GM20431 (cell line): ENCODE measurements at regions not wholly inside any gene's neighbourhood (a gene's known extent, or its start where the extent isn't known, plus 50 kb on each side); places are given as distances from the start of the nearest gene placed in this dataset.

Experiments used
- in situ Hi-C: fragments of 300-500 bp; cut with MseI, MboI; formaldehyde crosslinking; loops from one replicate; pipeline ENCODE4 v1.15.0; 2020; ENCODE audit warnings: low sequenced_read_pairs; ENCODE audit not compliant: unreplicated experiment

GRCh38 chr22:48144318-48144717, 1381.9 kb downstream of the TBC1D22A start:
- in situ Hi-C loops, result no loop called here

DNA sequence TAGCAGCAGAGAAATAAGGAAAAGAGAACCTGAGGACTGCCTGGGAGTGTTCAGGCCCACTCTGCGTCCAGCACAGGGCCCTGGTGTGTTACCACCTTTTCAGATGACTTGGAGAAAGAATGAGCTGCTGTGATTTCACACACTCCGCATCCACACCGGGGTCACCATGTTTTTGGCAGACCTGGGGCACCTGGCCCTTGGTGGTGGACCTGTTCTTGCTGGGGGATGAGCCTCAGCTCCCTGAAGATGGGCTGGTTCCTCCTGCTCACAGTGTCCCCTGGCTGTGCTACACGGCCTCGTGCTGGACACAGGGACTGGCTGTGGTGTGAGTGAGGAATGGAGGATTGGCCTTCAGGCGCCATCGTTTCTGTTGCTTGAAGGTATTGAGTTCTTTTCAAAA, 1381.4 kb downstream of the TBC1D22A start:
- in situ Hi-C loops, result no loop called here

GRCh38 chr22:48142388-48142787, 1379.9 kb downstream of the TBC1D22A start:
- in situ Hi-C loops, result no loop called here

DNA sequence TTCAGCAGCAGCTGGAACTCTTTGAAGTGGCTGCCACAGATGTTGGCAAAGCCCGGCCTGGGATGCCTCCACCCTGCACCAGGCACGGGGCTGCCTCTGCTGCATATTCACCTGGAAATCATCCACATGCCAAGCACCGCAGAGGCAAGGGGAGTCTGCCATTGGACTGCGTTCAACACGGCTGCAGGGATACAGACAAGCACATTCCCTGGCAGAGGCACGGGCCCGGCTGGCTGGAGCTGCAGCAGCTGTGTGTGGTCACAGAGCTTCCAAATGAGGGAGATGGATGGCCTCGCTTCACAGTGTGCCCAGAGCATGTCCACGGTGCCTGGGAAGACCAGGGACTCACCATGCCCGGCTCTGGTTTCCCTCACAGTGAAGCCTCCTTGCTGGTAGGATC, 1378.9 kb downstream of the TBC1D22A start:
- in situ Hi-C loops, result no loop called here

- in situ Hi-C loops, result no loop called here
Measured at GRCh38 chr22:48140261-48140813, 1377.9 kb downstream of the TBC1D22A start.

GRCh38 chr22:48139776-48140175, 1377.3 kb downstream of the TBC1D22A start:
- in situ Hi-C loops, result no loop called here

DNA sequence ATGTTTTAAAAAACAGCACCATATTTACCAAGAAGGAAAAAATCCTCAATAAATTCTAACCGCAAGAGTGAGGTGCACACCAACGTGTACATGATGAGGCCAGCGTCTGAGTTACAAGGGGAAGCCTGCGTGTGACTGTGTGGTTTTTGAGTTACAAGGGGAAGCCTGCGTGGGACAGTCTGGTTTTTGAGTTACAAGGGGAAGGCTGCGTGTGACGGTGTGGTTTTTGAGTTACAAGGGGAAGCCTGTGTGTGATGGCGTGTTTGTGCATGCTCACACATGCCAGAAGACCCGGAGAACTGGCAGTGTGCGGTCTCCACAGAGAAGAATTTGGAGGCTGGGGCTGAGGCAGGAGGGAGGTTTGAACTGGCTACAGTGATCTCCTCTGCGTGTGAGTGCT, 1376.4 kb downstream of the TBC1D22A start:
- in situ Hi-C loops, result no loop called here

DNA sequence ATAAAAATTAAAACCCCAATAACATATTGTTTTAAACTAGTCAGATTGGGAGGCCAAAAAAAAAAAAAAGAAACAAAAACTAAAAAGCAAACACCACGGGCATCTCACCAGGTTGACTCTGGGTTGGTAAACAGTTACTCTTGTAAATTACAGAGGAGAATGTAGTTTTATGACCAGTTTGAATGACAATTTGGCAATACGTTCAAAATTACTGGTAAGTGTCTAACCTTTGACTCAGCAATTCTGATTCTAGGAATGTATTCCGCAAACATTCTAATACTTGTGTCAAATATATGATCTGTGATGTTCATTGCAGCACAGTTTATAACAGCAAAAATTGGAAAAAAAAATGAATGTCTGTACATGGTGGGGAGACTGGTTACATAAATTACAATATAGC, 1376.0 kb downstream of the TBC1D22A start:
- in situ Hi-C loops, result no loop called here

DNA sequence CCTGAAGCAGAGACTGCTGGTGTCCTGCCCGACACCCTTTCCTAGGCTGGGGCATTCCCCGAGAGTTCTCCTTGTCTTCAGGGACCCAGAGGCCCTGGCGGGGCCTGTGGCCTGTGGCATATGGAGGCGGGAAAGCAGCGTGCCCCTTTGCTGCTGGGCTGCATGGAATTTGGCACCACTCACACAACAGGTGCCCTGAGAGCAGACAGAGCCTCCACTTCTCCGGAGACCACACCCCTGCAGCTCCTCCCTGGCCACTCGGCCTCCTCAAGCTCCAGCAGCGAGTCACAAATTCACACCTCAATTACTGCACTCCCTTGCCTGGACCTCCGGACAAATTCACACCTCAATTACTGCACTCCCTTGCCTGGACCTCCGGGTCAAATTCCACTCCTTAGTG, 1375.2 kb downstream of the TBC1D22A start:
- in situ Hi-C loops, result no loop called here

GRCh38 chr22:48135592-48135991, 1373.1 kb downstream of the TBC1D22A start:
- in situ Hi-C loops, result no loop called here

GRCh38 chr22:48125416-48125815, 1363.0 kb downstream of the TBC1D22A start:
- in situ Hi-C loops, result no loop called here

DNA sequence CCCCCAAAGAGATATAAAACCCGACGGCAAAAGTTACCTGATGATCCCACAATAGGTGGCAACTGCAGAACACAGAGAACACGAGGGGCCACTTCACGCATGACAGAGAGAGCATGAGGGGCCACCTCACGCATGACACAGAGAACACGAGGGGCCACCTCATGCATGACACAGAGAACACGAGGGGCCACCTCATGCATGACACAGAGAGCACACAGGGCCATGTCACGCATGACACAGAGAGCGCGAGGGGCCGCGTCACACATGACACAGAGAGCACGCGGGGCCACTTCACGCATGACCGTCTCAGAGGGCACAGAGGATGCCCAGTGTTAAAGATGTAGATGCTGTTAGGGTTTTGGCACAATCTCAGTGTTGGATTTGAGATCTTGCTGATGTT, 1359.5 kb downstream of the TBC1D22A start:
- in situ Hi-C loops, result no loop called here

DNA sequence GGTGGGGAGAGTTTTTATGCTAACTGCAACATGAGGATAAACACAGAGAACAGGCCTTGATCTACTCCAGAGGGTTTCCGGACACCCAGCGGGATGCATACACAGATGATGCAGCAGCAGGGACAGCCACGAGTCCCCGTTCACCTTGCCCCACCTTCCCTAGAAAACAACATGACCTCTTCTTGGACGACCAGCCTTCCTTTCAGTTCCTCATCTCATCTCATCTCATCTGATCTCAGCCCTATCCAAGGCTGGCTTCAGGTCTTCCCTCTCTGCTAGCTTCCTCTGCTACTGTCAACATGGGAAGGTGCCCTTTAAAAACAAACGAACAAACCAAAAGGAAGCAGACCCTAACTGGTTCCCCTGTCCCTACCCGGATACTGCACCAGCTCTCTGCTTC, 1356.2 kb downstream of the TBC1D22A start:
- in situ Hi-C loops, result no loop called here

DNA sequence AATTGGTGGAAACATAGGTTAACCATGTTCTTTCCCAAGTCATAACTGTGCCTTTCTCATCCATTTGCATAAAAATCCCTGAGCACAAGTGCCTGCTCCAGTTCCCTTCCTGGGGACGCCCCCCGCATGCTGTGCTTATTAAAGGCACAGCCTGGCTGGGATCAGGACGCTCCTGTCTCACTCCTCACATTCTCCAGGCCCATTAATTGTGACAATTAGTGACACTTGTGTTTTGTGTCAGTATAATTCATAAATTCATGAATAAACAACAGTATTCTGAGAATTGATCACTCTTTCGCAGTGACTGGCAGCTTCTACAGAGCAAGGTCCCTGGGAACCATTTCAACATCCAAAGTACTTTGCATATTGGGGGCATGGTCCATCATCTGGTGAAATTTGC, 1354.4 kb downstream of the TBC1D22A start:
- in situ Hi-C loops, result no loop called here

DNA sequence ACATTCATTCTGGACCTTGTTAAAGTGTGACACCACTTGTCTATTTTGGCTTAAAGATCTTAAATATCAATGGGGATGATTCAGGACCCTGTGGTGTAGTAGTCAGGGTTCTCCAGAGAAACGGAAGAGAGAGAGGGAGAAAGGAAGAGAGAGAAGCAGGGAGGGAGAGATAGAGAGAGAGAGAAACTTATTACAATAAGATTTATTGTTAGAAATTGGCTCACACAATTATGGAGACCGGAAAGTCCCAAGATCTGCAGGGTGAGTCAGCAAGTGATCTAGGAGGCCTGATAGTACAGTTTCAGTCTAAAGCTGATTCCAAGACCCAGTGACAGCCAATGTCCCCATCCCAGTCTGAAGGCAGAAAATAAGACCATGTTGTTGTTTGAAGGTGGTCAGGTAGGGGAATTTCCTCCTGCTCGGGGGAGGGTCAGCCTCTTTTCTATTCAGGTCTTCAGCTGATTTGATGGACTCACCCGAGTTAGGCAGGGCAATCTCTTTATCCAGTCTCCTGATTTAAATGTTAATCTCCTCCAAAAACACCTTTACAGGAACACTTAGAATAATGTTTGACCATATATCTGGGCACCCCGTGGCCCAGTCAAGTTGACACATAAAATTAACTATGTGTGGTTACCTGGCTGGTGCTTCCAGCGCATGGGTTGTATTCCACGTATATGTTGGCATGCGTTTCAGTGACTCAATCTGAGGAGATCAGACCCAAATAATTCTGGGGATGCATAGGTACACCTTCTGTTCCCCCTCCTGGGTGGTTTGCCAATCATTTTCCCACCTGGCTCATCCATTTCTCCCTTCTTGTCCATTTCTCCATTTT, 1350.5 kb downstream of the TBC1D22A start:
- in situ Hi-C loops, result no loop called here

GRCh38 chr22:48106715-48107259, 1344.3 kb downstream of the TBC1D22A start:
- in situ Hi-C loops, result no loop called here

DNA sequence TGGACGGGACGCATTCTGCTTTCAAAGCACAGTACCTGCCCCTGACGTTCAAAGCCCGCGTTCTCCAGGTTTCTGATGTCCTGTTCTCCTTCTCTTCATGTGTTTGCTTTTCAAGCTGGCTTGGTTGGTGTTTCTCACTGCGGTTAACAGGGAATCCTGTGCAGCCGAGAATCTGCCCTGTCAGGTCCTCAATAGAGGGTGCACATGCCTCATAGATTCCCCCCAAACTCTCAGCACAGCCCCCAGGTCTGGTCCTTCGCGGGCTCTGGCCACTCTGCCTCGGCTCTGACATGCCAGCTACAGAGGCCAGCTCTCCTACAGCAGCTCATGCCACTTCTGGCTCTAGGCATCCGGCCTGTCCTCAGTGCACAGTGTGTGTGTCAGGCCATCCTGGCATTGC, 1343.8 kb downstream of the TBC1D22A start:
- in situ Hi-C loops, result no loop called here

DNA sequence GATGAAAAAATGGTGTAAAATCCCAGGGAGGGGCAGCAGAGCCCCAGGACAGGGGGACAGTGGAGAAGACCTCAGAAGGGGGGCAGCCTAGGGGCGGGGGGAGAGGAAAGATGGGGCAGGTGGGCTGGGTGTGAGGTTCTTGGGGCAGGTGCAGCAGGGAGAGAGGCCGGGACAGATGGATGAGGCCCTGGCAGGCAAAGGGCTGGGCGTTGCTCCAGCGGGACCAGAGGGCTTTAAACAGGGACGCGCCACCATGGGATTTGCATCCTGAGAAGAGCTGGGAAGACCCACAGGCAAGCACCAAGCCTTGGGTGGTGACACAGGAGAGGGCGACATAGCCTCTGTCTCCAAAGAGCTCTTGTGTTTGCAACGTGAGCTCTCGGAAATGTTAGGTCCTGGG, 1342.8 kb downstream of the TBC1D22A start:
- in situ Hi-C loops, result no loop called here

DNA sequence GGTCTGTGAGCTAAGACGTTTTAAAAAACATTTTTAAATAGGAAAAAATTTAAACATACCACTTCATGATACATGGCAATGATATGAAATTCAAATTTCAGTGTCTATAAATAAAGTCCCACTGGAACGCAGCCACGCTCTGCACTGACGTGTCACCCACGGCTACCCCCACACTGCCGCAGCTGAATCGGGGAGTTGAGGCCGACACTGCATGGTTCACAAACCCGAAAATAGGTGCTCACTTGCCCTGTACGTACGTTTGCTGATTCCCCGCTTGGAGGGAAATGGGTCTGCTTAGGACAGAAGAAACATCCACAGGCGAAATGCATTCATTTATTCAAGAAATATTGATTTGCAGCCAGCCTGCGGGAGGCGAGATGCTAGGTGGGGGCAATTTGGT, 1342.3 kb downstream of the TBC1D22A start:
- in situ Hi-C loops, result no loop called here

GRCh38 chr22:48104102-48104738, 1341.8 kb downstream of the TBC1D22A start:
- in situ Hi-C loops, result no loop called here
